Trophoblast cell (in vitro differentiated cells and primary cell): ENCODE measurements at regions not wholly inside any gene's neighbourhood (a gene's known extent, or its start where the extent isn't known, plus 50 kb on each side); places are given as distances from the start of the nearest gene placed in this dataset.
"Not testable (repeated sequence)": the region's sequence is repeated elsewhere in the genome, so short reads cannot be mapped to it uniquely, and the experiment has no call there.

Source experiments
- DNase-seq, 2 donors: peaks; one replicate each; pipeline ENCODE4 v3.0.0-alpha.2; 2016
- H2AFZ ChIP-seq: 2 replicates; pipeline ENCODE4 v1.6.1; 2013; ENCODE audit warnings: low read length, moderate library complexity, mild to moderate bottlenecking; ENCODE audit not compliant: insufficient read depth, poor library complexity
- H2AK5ac ChIP-seq: 2 replicates; pipeline ENCODE4 v1.6.1; 2013; ENCODE audit warnings: mild to moderate bottlenecking, low read length
- H2BK120ac ChIP-seq: 2 replicates; pipeline ENCODE4 v1.6.1; 2013; ENCODE audit warnings: low read length, mild to moderate bottlenecking, moderate library complexity; ENCODE audit not compliant: insufficient read depth, poor library complexity
- H2BK12ac ChIP-seq: 2 replicates; pipeline ENCODE4 v1.6.1; 2013; ENCODE audit warnings: mild to moderate bottlenecking, low read length, moderate library complexity
- H2BK5ac ChIP-seq: 2 replicates; pipeline ENCODE4 v1.6.1; 2013; ENCODE audit warnings: low read length, low read depth, moderate library complexity, mild to moderate bottlenecking; ENCODE audit not compliant: poor library complexity
- H3K14ac ChIP-seq: 2 replicates; pipeline ENCODE4 v1.6.1; 2013; ENCODE audit warnings: mild to moderate bottlenecking, low read length
- H3K18ac ChIP-seq: 2 replicates; pipeline ENCODE4 v1.6.1; 2013; ENCODE audit warnings: mild to moderate bottlenecking, low read length
- H3K23ac ChIP-seq: 2 replicates; pipeline ENCODE4 v1.6.1; 2013; ENCODE audit warnings: low read length
- H3K27ac ChIP-seq: 2 replicates; pipeline ENCODE4 v1.5.1; 2013; ENCODE audit warnings: low read depth, mild to moderate bottlenecking, inconsistent platforms, low read length, moderate library complexity
- H3K27me3 ChIP-seq: 2 replicates; pipeline ENCODE4 v1.6.1; 2013; ENCODE audit warnings: inconsistent platforms, mild to moderate bottlenecking, low read length, moderate library complexity; ENCODE audit not compliant: insufficient read depth
- H3K36me3 ChIP-seq, 2 experiments: 1 replicate in 1 of 2; 2 replicates in 1 of 2; pipeline ENCODE4 v1.6.1; 2013; ENCODE audit warnings: low read length in 2 of 2, mild to moderate bottlenecking in 2 of 2, moderate library complexity in 1 of 2; ENCODE audit not compliant: insufficient read depth in 2 of 2, control insufficient read depth in 1 of 2
- H3K4ac ChIP-seq: 2 replicates; pipeline ENCODE4 v1.6.1; 2013; ENCODE audit warnings: low read depth, mild to moderate bottlenecking, low read length, moderate library complexity
- H3K4me1 ChIP-seq, 2 experiments: 1 replicate in 1 of 2; 2 replicates in 1 of 2; pipeline ENCODE4 v1.6.1; 2013; ENCODE audit warnings: low read length in 2 of 2, mild to moderate bottlenecking in 2 of 2, moderate library complexity in 1 of 2; ENCODE audit not compliant: insufficient read depth in 2 of 2, control insufficient read depth in 1 of 2
- H3K4me2 ChIP-seq: 2 replicates; pipeline ENCODE4 v1.6.1; 2013; ENCODE audit warnings: inconsistent platforms, mild to moderate bottlenecking, low read length, moderate library complexity
- H3K4me3 ChIP-seq: 2 replicates; pipeline ENCODE4 v1.5.1; 2013; ENCODE audit warnings: mild to moderate bottlenecking, low read depth, low read length, inconsistent platforms
- H3K79me1 ChIP-seq: one replicate; pipeline ENCODE4 v1.6.1; 2013; ENCODE audit warnings: low read length
- H3K79me2 ChIP-seq: 2 replicates; pipeline ENCODE4 v1.6.1; 2013; ENCODE audit warnings: low read length, mild to moderate bottlenecking; ENCODE audit not compliant: control insufficient read depth, insufficient read depth, poor library complexity
- H3K9ac ChIP-seq: 2 replicates; pipeline ENCODE4 v1.6.1; 2013; ENCODE audit warnings: mild to moderate bottlenecking, low read length
- H3K9me3 ChIP-seq: 2 replicates; pipeline ENCODE4 v1.6.1; 2013; ENCODE audit warnings: low read depth, mild to moderate bottlenecking, control low read depth, inconsistent platforms, low read length; ENCODE audit not compliant: insufficient read depth
- H4K12ac ChIP-seq: 2 replicates; pipeline ENCODE4 v1.6.1; 2013; ENCODE audit warnings: low read depth, mild to moderate bottlenecking, low read length, moderate library complexity
- H4K8ac ChIP-seq: 2 replicates; pipeline ENCODE4 v1.6.1; 2013; ENCODE audit warnings: low read depth, mild to moderate bottlenecking, low read length, moderate library complexity
- H4K91ac ChIP-seq: one replicate; pipeline ENCODE4 v1.6.1; 2013; ENCODE audit warnings: low read depth, mild to moderate bottlenecking, low read length, moderate library complexity
- WGBS: extraction: QIAGEN DNeasy Blood & Tissue Kit; methylation state at CpG from one replicate; pipeline ENCODE4 v1.1.7; 2013; ENCODE audit warnings: missing lambda C conversion rate; ENCODE audit not compliant: insufficient read length, insufficient coverage; ENCODE audit errors: extremely low coverage; 5-methylcytosine and 5-hydroxymethylcytosine counted together

- peak in 1 of 2 donors; percentile 24 for DNase-seq
- no peak overlapping the region for H3K4me3 ChIP-seq
- H3K23ac ChIP-seq = no peak overlapping the region
- H4K12ac ChIP-seq = no peak overlapping the region
- H3K4ac ChIP-seq = no peak overlapping the region
- no CpG with 5 or more reads among the region's 3 CpGs for WGBS
- no peak overlapping the region for H2BK5ac ChIP-seq
- H2BK120ac ChIP-seq = no peak overlapping the region
- no peak overlapping the region for H3K18ac ChIP-seq
- H3K4me1 ChIP-seq = no peaks in the 10 kb centered on the region
- no peak overlapping the region for H2AK5ac ChIP-seq
- no peak overlapping the region for H3K4me2 ChIP-seq
- H2BK12ac ChIP-seq = no peak overlapping the region
- no peaks in the 10 kb centered on the region for H3K79me2 ChIP-seq
- H2AFZ ChIP-seq = no peak overlapping the region
- no peak overlapping the region for H3K9ac ChIP-seq
- H3K14ac ChIP-seq = no peak overlapping the region
- no peaks in the 10 kb centered on the region for H3K36me3 ChIP-seq
- H4K91ac ChIP-seq = no peak overlapping the region
- no peaks in the 10 kb centered on the region for H3K9me3 ChIP-seq
- no peaks in the 10 kb centered on the region for H3K27me3 ChIP-seq
- no peak overlapping the region for H4K8ac ChIP-seq
- no peak overlapping the region for H3K27ac ChIP-seq
- H3K79me1 ChIP-seq = no peaks in the 10 kb centered on the region
Measured at GRCh38 chr4:138458751-138459150, 216.6 kb upstream of the SLC7A11 start.

GRCh38 chr4:138456349-138456748, 214.2 kb upstream of the SLC7A11 start:
- H3K9ac ChIP-seq, H3K9me3 ChIP-seq, H3K79me2 ChIP-seq, DNase-seq, H3K36me3 ChIP-seq, H3K4me1 ChIP-seq, H3K14ac ChIP-seq, H4K91ac ChIP-seq, H3K4ac ChIP-seq, H3K23ac ChIP-seq, H3K27me3 ChIP-seq, H4K12ac ChIP-seq, H3K4me2 ChIP-seq, H2BK12ac ChIP-seq, H2BK120ac ChIP-seq, H2AFZ ChIP-seq, H3K18ac ChIP-seq, H2AK5ac ChIP-seq, H2BK5ac ChIP-seq, H3K27ac ChIP-seq, H3K4me3 ChIP-seq, H4K8ac ChIP-seq, H3K79me1 ChIP-seq: not testable (repeated sequence)
- WGBS = no CpG with 5 or more reads among the region's 2 CpGs

GRCh38 chr4:138455097-138455496, 212.9 kb upstream of the SLC7A11 start:
- no peak overlapping the region for H3K4ac ChIP-seq
- H3K36me3 ChIP-seq = no peaks in the 10 kb centered on the region
- H3K4me2 ChIP-seq = no peak overlapping the region
- no peak overlapping the region for H4K91ac ChIP-seq
- H2AFZ ChIP-seq = no peak overlapping the region
- H3K23ac ChIP-seq = no peak overlapping the region
- H3K79me1 ChIP-seq = no peaks in the 10 kb centered on the region
- no peak overlapping the region for H3K4me3 ChIP-seq
- no peak overlapping the region for H4K8ac ChIP-seq
- no peak overlapping the region for H3K18ac ChIP-seq
- peaks cover 0 to 3% of the 10 kb centered on the region in 2 experiments for H3K4me1 ChIP-seq
- no peak overlapping the region for H2BK12ac ChIP-seq
- no peak overlapping the region for H2BK120ac ChIP-seq
- no peak overlapping the region for H4K12ac ChIP-seq
- H3K27ac ChIP-seq = no peak overlapping the region
- H3K9ac ChIP-seq = no peak overlapping the region
- no peaks in the 10 kb centered on the region for H3K79me2 ChIP-seq
- no peaks in the 10 kb centered on the region for H3K27me3 ChIP-seq
- whole genome bisulfite sequencing = no CpG with 5 or more reads among the region's 1 CpG
- H2AK5ac ChIP-seq = no peak overlapping the region
- no peak for DNase-seq
- no peak overlapping the region for H3K14ac ChIP-seq
- no peaks in the 10 kb centered on the region for H3K9me3 ChIP-seq
- H2BK5ac ChIP-seq = no peak overlapping the region

- Histone ChIP-seq H4K91ac (no peak overlapping the region), H3K4ac (no peak overlapping the region), H2AK5ac (no peak overlapping the region), H3K4me3 (no peak overlapping the region), H4K12ac (no peak overlapping the region), H4K8ac (no peak overlapping the region), H3K79me1 (no peaks in the 10 kb centered on the region), H3K27ac (no peak overlapping the region), H3K36me3 (no peaks in the 10 kb centered on the region), H3K4me1 (peaks cover 0 to 3% of the 10 kb centered on the region in 2 experiments), H3K23ac (no peak overlapping the region), H2BK120ac (no peak overlapping the region), H3K9me3 (no peaks in the 10 kb centered on the region), H2AFZ (no peak overlapping the region), H2BK5ac (no peak overlapping the region), H3K4me2 (no peak overlapping the region), H3K27me3 (no peaks in the 10 kb centered on the region), H3K79me2 (no peaks in the 10 kb centered on the region), H2BK12ac (no peak overlapping the region), H3K18ac (no peak overlapping the region), H3K14ac (no peak overlapping the region), H3K9ac (no peak overlapping the region)
- WGBS = no CpG with 5 or more reads among the region's 2 CpGs
- no peak for DNase-seq
Measured at GRCh38 chr4:138452826-138453225, 210.7 kb upstream of the SLC7A11 start.
